ENCODE measurements at regions not wholly inside any gene's neighbourhood (a gene's known extent, or its start where the extent isn't known, plus 50 kb on each side); places are given as distances from the start of the nearest gene placed in this dataset.

- no peak for TF ChIP-seq EP300 (IDR thresholded peaks at IDR 0.05)
- TF ChIP-seq, protein P1, sequence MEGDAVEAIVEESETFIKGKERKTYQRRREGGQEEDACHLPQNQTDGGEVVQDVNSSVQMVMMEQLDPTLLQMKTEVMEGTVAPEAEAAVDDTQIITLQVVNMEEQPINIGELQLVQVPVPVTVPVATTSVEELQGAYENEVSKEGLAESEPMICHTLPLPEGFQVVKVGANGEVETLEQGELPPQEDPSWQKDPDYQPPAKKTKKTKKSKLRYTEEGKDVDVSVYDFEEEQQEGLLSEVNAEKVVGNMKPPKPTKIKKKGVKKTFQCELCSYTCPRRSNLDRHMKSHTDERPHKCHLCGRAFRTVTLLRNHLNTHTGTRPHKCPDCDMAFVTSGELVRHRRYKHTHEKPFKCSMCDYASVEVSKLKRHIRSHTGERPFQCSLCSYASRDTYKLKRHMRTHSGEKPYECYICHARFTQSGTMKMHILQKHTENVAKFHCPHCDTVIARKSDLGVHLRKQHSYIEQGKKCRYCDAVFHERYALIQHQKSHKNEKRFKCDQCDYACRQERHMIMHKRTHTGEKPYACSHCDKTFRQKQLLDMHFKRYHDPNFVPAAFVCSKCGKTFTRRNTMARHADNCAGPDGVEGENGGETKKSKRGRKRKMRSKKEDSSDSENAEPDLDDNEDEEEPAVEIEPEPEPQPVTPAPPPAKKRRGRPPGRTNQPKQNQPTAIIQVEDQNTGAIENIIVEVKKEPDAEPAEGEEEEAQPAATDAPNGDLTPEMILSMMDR (IDR thresholded peaks at IDR 0.05) = no peak
- no peak for TF ChIP-seq POLR2A (IDR thresholded peaks at IDR 0.05)
- TF ChIP-seq POLR2AphosphoS5 (IDR thresholded peaks at IDR 0.05) = no peak
These were observed 59.2 kb upstream of the LRRN1 start for GRCh38 chr3:3740061-3740460.
